DMS 273 (cell line): ENCODE measurements at regions not wholly inside any gene's neighbourhood (a gene's known extent, or its start where the extent isn't known, plus 50 kb on each side); places are given as distances from the start of the nearest gene placed in this dataset.
"Not testable (repeated sequence)": the region's sequence is repeated elsewhere in the genome, so short reads cannot be mapped to it uniquely, and the experiment has no call there.

Experiments
- DNase-seq: peaks from one replicate; lab custom pipeline; 2025; ENCODE audit not compliant: unreplicated experiment; lab: John Stamatoyannopoulos, UW

DNA sequence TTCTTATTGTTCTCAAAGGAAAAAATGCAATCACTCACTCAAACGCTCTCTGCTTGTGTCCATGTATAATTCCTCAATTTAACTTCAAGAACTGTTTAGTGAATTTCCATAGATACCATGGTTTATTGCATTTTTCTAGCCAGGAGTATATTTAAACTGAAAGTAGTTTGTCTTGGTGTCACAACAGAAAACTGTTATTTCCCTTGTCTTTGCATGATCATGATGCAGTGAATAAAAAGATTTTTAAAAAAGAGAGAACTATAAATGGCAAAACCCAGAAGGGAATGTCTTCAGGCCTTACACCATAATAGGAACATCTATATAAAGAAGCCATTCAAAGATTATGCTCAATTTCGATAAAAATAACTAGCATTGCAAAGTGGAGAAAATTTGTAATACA is 523.5 kb upstream of the ADGRL4 start:
- no peak for DNase-seq

DNA sequence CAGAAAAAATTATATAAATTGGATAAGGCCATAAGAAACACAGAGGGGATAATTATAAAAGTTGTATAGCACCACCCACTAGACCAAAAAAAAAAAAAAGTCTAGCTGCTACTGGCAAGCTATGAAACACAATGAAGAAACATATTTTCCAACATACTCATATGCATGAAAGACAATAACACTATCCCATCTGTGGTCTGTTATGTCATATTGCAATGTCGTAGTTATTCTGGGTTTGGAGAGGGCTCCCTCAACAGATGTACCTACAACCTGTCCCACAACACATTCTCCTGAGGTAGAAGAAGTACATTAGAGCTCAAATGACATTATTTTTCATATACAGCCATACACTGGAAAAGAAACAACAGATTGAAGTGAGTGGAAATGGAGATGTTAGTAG is 517.6 kb upstream of the ADGRL4 start:
- no peak for DNase-seq

DNA sequence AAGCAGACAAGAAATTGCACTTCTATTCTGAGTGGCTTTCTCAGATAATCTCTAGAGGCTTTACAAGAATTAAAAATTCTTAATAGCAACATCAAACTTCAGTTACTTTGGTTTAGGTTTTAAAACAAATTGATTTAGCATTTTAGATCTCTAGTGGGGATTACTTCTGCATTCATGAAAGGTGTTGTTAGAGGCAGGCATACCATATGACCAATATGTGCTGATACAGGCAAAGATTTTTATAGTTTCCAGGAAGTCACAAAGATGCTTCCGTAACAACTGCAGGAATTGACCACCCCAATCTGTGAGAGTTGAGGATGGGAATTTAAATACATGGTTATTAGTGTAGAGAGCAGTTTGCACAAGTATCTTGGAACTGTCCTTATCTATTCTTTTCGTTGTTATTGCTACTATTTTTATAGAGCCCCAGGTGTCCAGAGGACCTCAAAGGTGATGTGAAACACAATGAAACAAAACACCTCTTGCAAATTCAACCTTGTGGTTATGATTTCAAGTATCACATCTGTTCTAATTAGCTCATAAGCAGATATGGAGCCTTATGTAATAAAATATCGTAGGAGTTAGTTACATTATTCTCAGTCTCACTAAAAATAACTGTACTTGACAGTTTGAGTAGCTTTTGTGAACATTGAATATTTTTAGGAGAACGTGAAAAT is 512.7 kb upstream of the ADGRL4 start:
- DNase-seq: no peak

DNA sequence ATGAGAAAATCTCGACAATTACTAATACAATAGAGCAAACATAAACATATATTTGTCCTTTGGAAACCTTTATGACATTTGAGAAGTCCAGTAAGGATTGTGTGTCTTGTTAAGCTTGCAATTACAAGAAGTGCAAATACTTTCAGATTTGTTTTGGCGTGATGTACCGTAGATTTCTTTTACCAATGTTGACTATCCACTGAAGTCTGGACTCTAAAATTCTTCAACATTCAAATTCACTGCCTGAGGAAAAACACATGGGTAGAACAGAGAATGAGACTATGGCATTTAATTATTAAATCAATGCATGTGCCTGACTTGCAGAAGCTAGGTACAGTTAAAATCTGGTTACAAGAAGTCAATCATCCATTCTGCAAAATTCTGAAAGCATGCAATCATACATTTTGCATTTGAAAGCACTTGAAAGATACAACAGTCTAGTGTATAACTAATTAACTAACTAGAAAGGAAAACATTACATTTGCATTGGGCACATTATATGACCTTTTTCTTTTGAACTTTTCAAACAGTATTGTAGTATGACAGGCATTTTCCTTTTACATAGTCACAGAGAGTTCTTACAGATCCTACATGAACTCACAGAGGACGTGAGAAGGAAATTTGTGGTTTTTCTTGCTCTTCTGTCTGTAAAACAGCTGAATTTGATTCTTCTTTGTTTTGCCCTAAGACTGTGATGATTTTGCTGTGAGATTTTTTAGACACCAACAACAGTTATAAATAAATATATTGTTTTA is 511.1 kb upstream of the ADGRL4 start:
- DNase-seq: no peak

DNA sequence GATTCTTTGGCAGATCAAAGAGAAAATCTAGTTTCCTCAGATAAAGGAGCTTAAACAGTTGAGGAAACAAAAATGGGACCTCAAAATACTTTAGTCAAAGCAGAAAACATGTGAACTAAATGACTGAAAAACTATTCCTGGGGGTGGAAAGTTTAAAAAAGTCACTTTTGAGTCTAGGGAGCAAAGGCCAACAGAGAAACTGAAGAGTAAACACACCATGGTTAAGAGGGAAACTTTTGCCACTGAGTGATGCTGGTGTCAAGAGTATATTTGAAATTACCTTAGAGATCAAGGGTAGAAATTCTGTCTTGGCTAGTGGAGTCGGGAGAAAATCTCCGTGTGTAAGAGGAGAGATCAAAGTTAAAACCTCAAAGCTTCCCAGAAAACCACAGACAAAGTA is 501.2 kb upstream of the ADGRL4 start:
- no peak for DNase-seq

DNA sequence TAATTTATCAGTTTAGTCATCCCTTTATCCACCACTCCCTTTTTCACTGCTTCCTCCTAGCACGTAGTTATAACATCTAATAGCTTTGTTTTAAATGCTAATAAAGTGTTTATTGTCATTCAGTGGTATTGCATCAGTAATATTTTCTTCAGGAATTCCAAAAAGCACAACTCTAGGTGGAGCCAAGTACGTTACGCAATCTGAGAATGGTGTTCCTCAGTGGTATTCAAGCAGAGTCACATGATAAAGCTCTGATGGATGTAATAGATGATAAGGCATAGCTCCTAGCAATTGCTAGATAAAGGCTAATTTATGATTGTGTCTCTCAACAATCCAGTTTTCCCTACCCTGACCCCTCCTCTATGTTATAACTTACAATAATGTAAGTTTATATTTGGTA is 494.6 kb upstream of the ADGRL4 start:
- DNase-seq: no peak

DNA sequence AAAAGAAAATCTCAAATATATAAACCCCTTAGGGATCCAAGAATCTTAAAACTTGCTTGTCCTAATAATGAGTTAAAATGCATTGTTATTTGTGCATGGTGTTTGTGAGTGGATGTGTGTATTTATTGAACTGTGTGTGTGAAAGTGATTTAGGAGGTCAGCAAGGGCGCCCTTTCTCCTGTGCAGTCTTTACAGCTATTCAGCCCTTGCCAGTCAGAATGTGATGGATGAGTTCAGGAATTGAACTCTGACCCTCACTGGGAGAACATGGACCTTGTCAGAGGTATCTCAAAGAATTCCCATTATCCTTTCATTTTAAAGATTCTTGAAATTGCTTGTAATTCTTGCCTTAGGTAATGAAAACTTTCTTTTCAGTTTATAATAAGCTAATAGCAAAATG is 493.0 kb upstream of the ADGRL4 start:
- no peak for DNase-seq

DNA sequence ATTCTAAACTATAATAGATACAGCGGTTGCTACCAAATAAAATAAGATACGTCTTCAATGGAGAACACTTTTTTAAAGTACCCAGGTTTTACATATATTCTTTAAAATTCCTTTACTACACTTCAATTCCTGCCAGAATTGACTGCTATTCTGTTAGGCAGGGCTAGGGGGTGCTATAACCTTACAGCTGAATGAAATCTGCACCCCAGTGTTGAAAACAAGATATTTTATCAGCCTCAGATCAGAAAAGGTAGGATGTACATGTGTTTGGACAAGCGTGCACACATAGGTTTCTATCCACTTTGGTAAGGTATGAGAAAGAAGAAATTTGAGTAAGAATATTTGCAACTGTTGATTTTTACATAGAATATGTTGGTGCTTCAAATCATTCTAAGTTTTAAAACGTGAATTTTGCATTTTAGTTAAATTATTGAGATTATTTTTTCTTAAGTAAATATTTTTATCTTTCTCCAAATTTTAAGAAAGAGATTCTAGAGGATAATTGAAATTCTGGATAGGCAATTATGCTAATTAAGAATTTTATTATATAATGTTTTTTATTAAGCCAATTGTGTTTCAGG is 490.8 kb upstream of the ADGRL4 start:
- peak; percentile 59 for DNase-seq

DNA sequence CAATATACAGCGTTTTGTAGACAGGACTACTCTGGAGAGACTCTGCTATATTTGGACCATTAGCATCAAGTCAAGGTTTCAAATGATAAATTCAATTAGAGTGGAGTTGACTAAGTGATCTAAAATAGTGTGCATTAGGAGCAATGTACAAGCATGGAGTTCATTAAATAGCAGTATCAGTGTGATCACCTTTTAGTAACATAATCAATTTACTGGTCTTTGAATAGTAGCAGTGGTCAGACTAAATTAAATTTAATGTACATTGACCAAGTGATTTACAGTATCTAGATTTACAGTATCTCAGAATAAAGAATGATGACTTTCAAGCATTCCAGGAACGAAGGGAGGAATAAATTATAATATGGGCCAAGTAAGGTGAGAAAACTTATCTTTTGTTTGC is 489.6 kb upstream of the ADGRL4 start:
- no peak for DNase-seq

DNA sequence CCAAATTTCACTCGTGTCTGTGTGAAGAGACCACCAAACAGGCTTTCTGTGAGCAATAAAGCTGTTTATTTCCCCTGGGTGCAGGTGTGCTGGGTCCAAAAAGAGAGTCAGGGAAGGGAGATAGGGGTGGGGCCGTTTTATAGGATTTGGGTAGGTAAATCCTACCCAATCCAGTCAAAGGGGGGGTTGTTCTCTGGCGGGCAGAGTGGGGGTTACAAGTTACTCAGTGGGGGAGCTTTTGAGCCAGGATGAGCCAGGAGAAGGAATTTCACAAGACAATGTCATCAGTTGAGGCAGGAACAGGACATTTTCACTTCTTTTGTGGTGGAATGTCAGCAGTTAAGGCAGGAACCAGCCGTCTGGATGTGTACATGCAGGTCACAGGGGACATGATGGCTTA is 487.2 kb upstream of the ADGRL4 start:
- DNase-seq: not testable (repeated sequence)

DNA sequence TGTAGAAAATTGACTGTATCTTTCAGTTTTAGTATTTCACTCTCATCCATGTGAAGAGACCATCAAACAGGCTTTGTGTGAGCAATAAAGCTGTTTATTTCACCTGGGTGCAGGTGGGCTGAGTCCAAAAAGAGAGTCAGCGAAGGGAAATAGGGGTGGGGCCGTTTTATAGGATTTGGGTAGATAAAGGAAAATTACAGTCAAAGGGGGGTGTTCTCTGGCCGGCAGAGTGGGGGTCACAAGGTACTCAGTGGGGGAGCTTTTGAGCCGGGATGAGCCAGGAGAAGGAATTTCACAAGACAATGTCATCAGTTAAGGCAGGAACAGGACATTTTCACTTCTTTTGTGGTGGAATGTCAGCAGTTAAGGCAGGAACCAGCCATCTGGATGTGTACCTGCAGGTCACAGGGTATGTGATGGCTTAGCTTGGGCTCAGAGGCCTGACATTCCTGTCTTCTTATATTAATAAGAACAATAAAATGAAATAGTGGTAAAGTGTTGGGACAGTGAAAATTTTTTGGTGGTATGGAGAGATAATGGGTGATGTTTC is 482.1 kb upstream of the ADGRL4 start:
- not testable (repeated sequence) for DNase-seq

DNA sequence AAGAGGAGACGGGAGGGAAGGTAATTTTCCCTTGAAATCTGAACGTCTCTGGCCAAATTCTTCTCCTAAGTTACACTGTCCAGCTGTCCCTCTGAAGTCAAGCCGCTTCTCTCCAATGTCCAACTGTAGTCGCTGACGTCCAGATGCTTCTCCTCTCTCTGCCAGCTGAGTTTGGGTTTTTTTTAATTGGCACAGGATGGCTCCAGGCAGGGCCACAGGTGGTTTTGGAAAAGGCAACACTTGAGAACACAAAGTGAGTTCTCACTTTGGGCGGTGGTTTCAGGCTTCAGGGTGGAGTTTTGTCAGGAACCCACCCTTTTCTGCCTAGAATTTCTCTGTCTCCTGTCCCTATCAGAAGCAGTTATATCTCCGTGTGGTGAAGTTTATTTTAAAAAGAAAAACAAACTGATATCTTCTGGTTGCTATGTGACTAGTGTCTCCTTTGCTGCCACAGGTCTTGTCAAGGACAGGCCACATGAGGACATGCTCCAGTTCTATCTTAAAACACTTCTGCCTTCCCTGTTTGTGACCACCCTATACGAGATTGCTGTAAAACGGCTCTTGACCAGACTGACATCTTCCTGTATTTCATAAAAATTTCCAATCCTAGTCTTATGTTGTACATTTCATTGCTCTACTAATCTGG is 472.3 kb upstream of the ADGRL4 start:
- no peak for DNase-seq

DNA sequence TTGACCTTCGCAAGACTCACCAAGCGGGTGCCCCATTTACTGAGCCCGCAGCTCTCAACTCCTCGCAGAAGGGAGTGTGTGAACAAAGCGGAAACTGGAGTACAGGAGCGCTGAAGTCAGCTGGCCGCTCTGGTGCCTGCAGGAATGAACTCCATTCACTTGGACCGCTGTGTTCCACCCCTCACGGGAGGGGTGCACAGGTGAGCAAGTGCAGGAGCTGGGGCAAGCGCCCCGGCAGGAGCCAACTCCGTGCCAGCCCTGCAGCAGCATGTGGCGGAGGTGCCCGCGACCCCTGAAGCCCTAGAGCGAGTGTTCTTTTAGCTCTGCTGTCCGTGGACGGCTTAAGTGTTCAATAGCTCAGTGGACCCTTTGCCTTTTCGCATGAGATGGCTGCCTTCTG is 471.6 kb upstream of the ADGRL4 start:
- DNase-seq: no peak

DNA sequence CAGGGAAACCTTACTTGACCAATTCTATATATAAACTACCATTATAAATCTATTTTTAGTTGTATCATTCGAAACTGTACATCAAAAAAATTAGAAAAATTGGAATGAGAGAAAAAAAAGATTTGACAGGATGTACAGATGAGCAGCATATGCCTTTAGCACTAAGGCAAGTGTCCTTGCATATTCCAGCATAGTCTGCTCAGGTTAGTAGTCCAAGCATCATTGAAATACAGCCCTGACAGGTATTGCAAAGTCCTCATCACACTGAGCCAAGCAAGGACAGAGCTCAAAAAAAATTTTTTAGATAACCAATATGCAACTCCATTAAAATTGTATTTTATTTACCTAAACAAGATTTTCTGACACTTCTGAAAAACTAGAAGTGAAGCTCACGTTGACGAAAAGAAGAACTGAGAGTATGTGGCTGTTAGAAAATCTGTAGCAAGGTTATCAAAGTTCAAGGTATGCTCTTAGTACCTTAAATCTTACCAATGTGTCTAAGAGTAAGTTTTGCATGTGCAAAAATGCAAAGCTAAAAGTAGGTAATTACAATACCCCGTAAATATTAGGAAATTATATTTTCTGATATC is 465.6 kb upstream of the ADGRL4 start:
- DNase-seq: no peak

DNA sequence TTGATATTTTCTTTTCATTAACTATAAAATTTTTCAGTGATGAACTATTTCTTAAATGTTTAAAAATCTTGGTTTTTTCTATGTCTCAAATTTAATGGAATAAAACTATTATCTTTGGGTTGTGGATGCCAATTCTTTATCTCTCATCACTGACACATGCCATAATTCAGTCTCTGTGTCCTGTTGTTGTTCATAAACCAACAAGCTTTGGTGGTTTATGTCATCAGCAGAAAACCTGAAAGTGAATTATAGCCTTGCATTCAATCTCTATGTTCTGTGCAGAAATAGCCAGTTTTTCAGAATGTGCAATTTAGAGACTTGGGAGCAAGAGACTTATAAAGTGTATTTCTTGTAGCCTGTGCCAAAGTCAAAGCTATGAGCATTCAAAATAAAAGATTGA is 462.6 kb upstream of the ADGRL4 start:
- DNase-seq: no peak

DNA sequence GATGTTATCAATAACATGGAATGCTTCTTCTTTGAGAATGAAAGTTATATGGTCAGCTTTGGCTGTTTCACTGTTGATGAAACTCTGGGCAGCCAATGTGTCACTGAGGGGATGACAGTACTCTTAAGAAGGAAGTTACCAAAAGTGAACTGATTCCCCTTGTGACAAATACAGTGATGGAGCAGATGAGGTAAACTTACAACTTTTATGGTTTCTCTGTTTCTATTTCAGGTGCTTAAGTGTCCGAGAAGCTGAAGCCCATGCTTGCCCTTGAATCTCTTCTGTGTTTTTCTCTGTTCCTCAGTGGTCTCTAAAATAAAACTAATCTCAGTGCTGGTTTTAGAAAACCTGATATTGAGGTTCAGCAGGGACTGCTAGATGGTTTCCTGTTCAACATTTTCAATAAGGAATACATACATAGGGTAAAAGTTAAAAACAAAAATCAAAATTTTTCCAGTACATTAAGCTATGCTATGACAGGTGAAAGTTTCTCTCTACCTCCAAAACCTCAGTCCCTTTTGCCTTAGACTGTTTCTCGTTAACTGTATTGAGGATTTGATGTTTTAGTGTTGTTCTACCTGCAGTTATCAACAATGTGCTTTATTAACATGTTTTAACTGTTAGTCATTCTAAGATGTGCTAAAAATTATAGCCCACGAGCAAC is 454.4 kb upstream of the ADGRL4 start:
- no peak for DNase-seq

DNA sequence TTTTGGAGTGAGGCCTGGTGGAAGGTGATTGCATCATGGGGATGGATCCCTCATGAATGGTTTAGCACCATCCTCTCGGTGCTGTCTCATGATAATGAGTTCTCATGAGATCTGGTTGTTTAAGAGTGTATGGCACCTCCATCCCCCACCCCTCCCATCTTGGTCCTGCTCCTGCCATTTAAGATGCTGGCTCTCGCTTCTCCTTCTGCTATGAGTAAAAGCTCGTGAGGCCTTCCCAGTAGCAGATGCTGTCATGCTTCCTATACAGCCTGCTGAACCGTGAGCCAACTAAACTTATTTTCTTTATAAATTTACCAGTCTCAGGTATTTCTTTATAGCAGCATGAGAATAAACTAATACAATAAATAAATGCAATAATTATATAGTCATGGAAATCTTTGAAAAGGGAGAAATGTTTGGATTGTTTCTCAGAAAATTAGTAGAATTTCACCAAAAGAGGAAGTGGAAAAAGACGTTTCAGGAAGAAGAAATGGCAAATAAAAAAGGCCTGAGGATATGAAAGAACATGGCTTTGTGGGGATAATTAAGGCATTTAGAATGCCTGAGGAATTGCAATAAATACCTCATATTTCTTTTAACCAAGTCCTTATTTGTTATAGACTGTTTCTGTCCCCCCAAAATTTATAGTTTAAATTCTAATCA is 451.2 kb upstream of the ADGRL4 start:
- DNase-seq: no peak

DNA sequence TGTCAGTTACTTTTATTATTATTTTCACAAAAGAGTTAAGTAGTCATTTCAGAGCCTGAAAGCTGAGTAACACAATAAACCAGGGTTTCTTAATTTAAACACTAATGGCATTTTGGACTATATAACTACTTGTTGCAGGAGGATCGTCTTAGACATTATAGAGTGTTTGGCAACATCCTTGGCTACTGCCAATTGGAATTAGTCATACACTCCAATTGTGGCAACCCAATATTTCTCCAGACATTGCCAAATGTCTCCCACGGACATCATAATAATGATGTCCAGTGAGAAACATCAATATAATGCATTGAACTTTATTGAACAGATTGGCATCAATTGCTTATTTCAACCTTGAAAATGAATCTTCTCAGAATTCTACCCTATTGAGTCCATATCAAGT is 441.9 kb upstream of the ADGRL4 start:
- DNase-seq: no peak

DNA sequence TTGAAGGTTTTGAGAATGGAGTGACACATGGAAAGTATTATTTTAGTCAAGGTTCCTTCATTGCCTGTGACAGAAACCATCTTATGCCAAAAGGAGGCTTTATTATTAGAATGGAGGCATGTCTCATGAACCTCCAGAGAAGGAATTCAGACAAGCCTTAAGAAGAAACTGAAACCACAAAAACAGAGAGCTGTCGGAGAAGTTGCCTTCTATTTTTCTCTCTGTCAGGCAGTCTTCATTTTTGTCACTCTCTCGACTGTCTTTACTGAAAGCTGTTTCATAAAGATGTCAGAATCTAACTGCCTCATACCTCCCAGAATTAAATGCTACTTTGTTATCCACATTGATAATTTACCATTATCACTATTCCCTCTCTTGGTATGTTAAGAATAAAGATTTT is 434.7 kb upstream of the ADGRL4 start:
- DNase-seq: no peak

DNA sequence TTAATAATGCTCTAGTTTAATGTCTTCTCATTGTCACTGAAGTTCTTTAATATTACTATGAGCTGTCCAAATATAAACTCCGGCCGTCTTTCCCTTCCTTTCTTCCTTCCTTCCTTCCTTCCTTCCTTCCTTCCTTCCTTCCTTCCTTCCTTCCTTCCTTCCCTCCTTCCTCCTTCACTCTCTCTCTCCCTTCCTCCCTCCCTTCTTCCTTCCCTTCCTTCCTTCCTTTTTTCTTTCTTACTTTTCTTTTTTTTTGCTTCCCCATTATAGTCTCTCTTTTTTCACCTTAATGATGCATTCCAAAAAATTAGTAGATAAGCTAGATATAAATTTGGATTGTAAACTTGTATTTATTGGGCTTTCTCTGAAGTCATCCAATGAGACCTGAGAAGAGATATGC is 431.0 kb upstream of the ADGRL4 start:
- no peak for DNase-seq
